Endothelial cell of umbilical vein (primary cell): ENCODE measurements at regions not wholly inside any gene's neighbourhood (a gene's known extent, or its start where the extent isn't known, plus 50 kb on each side); places are given as distances from the start of the nearest gene placed in this dataset.
A peak's percentile ranks its signal among the peaks of the same experiment; 100 is the strongest.

Source experiments
- BruUV-seq: library from RNA; stranded (reverse); fragments of 400-500 nt; replicated peaks from 2 replicates; lab custom pipeline; 2021; lab: Mats Ljungman, UMichigan
- CTCF ChIA-PET: fragments of 300-600, 350-600 bp; sonication (Branson Sonifier 250); formaldehyde crosslinking; loops from one replicate; lab custom pipeline; 2021; ENCODE audit warnings: antibody characterized with exemption, inconsistent platforms; lab: Charles Lee
- POLR2A ChIA-PET: fragments of 300-600, 350-600 bp; sonication (Branson Sonifier 250); formaldehyde crosslinking; loops from one replicate; lab custom pipeline; 2021; ENCODE audit warnings: antibody characterized with exemption, inconsistent platforms; lab: Charles Lee
- DNase-seq: peaks from one replicate; pipeline ENCODE4 v3.0.0-alpha.2; 2011; ENCODE audit warnings: low read depth, low spot score
- FAIRE-seq: peaks from 2 replicates; lab custom pipeline; 2011; peaks lifted over from hg19 to GRCh38; lab: Jason Lieb, UNC
- H2AFZ ChIP-seq: 2 replicates; pipeline ENCODE4 v1.6.0; 2012; ENCODE audit warnings: low read depth, low read length, control low read depth, inconsistent platforms
- H3K27ac ChIP-seq: 2 replicates; pipeline ENCODE4 v1.5.1; 2011; ENCODE audit warnings: low read depth, mild to moderate bottlenecking, control low read depth, low read length, moderate library complexity; ENCODE audit not compliant: insufficient read depth
- H3K27me3 ChIP-seq, 2 experiments: 2 replicates each; pipeline versions ENCODE4 v1.6.0 to v1.6.1; 2011; ENCODE audit warnings: low read length in 2 of 2, mixed read lengths in 1 of 2; ENCODE audit not compliant: control insufficient read depth in 2 of 2, insufficient read depth in 2 of 2
- H3K36me3 ChIP-seq, 2 experiments: 2 replicates in 1 of 2; 3 replicates in 1 of 2; pipeline ENCODE4 v1.5.1; 2011; ENCODE audit warnings: low read length in 2 of 2, mild to moderate bottlenecking in 1 of 2, moderate library complexity in 1 of 2; ENCODE audit not compliant: control insufficient read depth in 2 of 2, insufficient read depth in 2 of 2; ENCODE audit errors: extremely low read depth in 1 of 2
- H3K4me1 ChIP-seq: 3 replicates; pipeline ENCODE4 v1.5.1; 2011; ENCODE audit warnings: mild to moderate bottlenecking, low read length; ENCODE audit not compliant: control insufficient read depth, insufficient read depth; ENCODE audit errors: extremely low read depth
- H3K4me2 ChIP-seq: 2 replicates; pipeline ENCODE4 v1.6.1; 2011; ENCODE audit warnings: low read length, control low read depth, mixed read lengths; ENCODE audit not compliant: insufficient read depth
- H3K4me3 ChIP-seq, 3 experiments: fragments of 200-600 bp in 1 of 3; sonication (generic), shearing (Covaris generic) in 1 of 3; replicated peaks in 1 of 3; 2 replicates each; pipeline ENCODE4 v1.5.1; 2011 to 2016; ENCODE audit warnings: control low read depth in 3 of 3, low read length in 3 of 3, mild to moderate bottlenecking in 2 of 3, inconsistent platforms in 1 of 3, low read depth in 1 of 3, moderate library complexity in 1 of 3; ENCODE audit not compliant: insufficient read depth in 1 of 3
- H3K79me2 ChIP-seq: 2 replicates; pipeline ENCODE4 v1.6.0; 2012; ENCODE audit warnings: low read length, inconsistent platforms; ENCODE audit not compliant: control insufficient read depth, insufficient read depth
- H3K9ac ChIP-seq: replicated peaks from 2 replicates; pipeline ENCODE3; 2011; ENCODE audit warnings: low read length, control low read depth; ENCODE audit not compliant: insufficient read depth; ENCODE audit errors: extremely low read depth
- H3K9me1 ChIP-seq: replicated peaks from 3 replicates; pipeline ENCODE4 v1.6.0; 2011; ENCODE audit warnings: mild to moderate bottlenecking, low read length; ENCODE audit not compliant: control insufficient read depth, insufficient read depth; ENCODE audit errors: extremely low read depth
- H3K9me3 ChIP-seq: replicated peaks from 2 replicates; pipeline ENCODE4 v1.5.1; 2012; ENCODE audit warnings: low read length, inconsistent platforms; ENCODE audit not compliant: control insufficient read depth, insufficient read depth
- H4K20me1 ChIP-seq: replicated peaks from 2 replicates; pipeline ENCODE3; 2011; ENCODE audit warnings: mild to moderate bottlenecking, low read length; ENCODE audit not compliant: control insufficient read depth, insufficient read depth; ENCODE audit errors: extremely low read depth
- CTCF ChIP-seq, 2 donors: IDR thresholded peaks; 1 replicate in 1 of 2; 2 replicates in 1 of 2; pipeline ENCODE4 v1.5.1; 2011; ENCODE audit warnings: low read length in 2 of 2, mild to moderate bottlenecking in 2 of 2, moderate library complexity in 2 of 2, control low read depth in 1 of 2, inconsistent platforms in 1 of 2, low read depth in 1 of 2; ENCODE audit not compliant: insufficient read depth in 1 of 2; ENCODE audit errors: extremely low read depth in 1 of 2
- EZH2 ChIP-seq: IDR thresholded peaks from 2 replicates; pipeline ENCODE4 v1.6.1; 2012; ENCODE audit warnings: borderline replicate concordance, low read depth, mild to moderate bottlenecking, moderate library complexity, low read length, inconsistent platforms; ENCODE audit not compliant: severe bottlenecking
- FOS ChIP-seq: IDR thresholded peaks from 2 replicates; pipeline ENCODE4 v1.6.1; 2011; ENCODE audit warnings: mild to moderate bottlenecking, low read length, moderate library complexity, borderline replicate concordance; ENCODE audit not compliant: insufficient read depth
- GATA2 ChIP-seq: IDR thresholded peaks from 2 replicates; pipeline ENCODE4 v1.7.0; 2011; ENCODE audit warnings: low read depth, mild to moderate bottlenecking, moderate library complexity, mixed read lengths, low read length; ENCODE audit not compliant: insufficient read length, insufficient read depth
- JUN ChIP-seq: IDR thresholded peaks from 2 replicates; pipeline ENCODE4 v1.6.1; 2011; ENCODE audit warnings: borderline replicate concordance, low read depth; ENCODE audit not compliant: insufficient read length, insufficient read depth
- MYC ChIP-seq: IDR thresholded peaks from one replicate; pipeline ENCODE4 v1.6.1; 2011; ENCODE audit warnings: mild to moderate bottlenecking, low read depth, low read length
- POLR2A ChIP-seq: IDR thresholded peaks from 2 replicates; pipeline ENCODE4 v1.6.1; 2012; ENCODE audit warnings: low read depth, mild to moderate bottlenecking, control low read depth, low read length
- POLR2AphosphoS5 ChIP-seq: IDR thresholded peaks from 2 replicates; pipeline ENCODE4 v1.6.1; 2012; ENCODE audit warnings: low read depth, mild to moderate bottlenecking, control low read depth, low read length, moderate library complexity; ENCODE audit not compliant: insufficient read depth
- dilution Hi-C: fragments of 300-500 bp; cut with MboI; formaldehyde crosslinking; loops from one replicate; pipeline ENCODE4 v1.15.0; 2019; ENCODE audit warnings: low sequenced_read_pairs; ENCODE audit not compliant: extremely low pct_ligation_motif_present
- intact Hi-C: fragments of 100-400 bp; cut with micrococcal nuclease; formaldehyde crosslinking; loops from one replicate; pipeline ENCODE4 v1.10.0; 2022
- TF ChIP-seq, protein P1 (sequence below): IDR thresholded peaks from 2 replicates; pipeline ENCODE4 v1.6.1; 2011; ENCODE audit not compliant: insufficient read depth, insufficient read length

DNA sequence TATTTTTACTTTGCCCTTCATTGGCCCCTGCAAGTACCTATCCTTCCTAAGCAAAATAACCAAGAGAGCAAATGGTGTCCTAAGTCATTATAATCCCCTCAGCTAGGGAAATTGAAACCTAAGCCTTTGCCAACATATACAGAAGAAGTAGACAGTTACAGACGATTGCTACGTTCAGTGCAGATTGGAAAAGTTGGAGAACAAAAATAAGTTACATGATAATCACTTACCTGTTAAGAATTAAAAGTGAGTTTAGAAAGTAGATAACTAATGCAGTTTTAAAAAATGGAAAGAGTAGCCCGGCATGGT is 244.8 kb downstream of the MPDZ start:
- POLR2A ChIA-PET = no interaction called here
- no peaks in the 10 kb centered on the region for H3K9me1 ChIP-seq
- intact Hi-C loops (loop anchor here (1.0 to 10.0 kb wide), 13 partner anchors 54 to 1735 kb away; no protein-coding TSS in a partner anchor), dilution Hi-C loops (no loop called here)
- CTCF ChIA-PET = interaction anchor here (0.7 to 4.2 kb wide), 27 partner anchors 11 to 1734 kb away, joined by 3 to 34 read pairs (median 4); no protein-coding TSS in a partner anchor
- H3K79me2 ChIP-seq = no peaks in the 10 kb centered on the region
- peak overlapping the region; percentile 73 for H2AFZ ChIP-seq
- TF ChIP-seq MYC = no peak
- TF ChIP-seq POLR2A = no peak
- TF ChIP-seq, protein P1, sequence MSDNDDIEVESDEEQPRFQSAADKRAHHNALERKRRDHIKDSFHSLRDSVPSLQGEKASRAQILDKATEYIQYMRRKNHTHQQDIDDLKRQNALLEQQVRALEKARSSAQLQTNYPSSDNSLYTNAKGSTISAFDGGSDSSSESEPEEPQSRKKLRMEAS = no peak
- TF ChIP-seq EZH2 = no peak
- TF ChIP-seq GATA2 = no peak
- no peak for TF ChIP-seq JUN
- no peak for TF ChIP-seq FOS
- no peak for TF ChIP-seq POLR2AphosphoS5
- TF ChIP-seq CTCF (IDR thresholded peaks at IDR 0.05; ENCODE audit: extremely low read depth in 1 of 2, insufficient read depth in 1 of 2, low read depth in 1 of 2, low read length in 2 of 2) = no peak
- H4K20me1 ChIP-seq = no peaks in the 10 kb centered on the region
- BruUV-seq = no TSS peak
- H3K4me2 ChIP-seq = peak overlapping the region; percentile 51
- no peak overlapping the region for H3K27ac ChIP-seq
- no peaks in the 10 kb centered on the region for H3K4me1 ChIP-seq
- FAIRE-seq = no peak
- H3K36me3 ChIP-seq = no peaks in the 10 kb centered on the region
- no peak overlapping the region for H3K4me3 ChIP-seq
- H3K9me3 ChIP-seq = no peaks in the 10 kb centered on the region
- H3K9ac ChIP-seq = no peak overlapping the region
- no peak for DNase-seq
- no peaks in the 10 kb centered on the region for H3K27me3 ChIP-seq
